GM18868 (cell line): ENCODE measurements at regions not wholly inside any gene's neighbourhood (a gene's known extent, or its start where the extent isn't known, plus 50 kb on each side); places are given as distances from the start of the nearest gene placed in this dataset.
"Not testable (repeated sequence)": the region's sequence is repeated elsewhere in the genome, so short reads cannot be mapped to it uniquely, and the experiment has no call there.

Experiments used
- ATAC-seq: cut with Tn5 transposase; IDR thresholded peaks from one replicate; pipeline ENCODE4 v1.9.1; 2021; ENCODE audit warnings: mild to moderate bottlenecking, moderate library complexity; ENCODE audit not compliant: unreplicated experiment

DNA sequence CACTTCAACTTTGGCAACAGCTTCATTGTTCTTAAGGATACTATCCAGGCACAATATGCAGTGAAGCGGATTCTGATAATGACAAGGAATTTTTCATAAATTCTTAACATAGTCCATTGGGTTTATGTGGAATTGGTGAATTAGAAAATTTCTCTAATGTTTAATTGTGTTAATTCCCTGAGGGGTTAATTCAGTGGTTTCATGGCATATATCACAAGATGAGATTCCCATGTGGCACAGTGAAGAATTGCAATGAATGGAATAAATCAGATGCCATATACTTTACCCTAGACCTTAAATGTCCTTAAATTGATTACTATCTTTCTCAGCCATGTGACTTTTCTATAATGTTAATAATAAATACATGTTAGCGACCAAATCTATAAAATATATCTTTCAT, 1244.1 kb downstream of the ROBO2 start:
- ATAC-seq, result no peak

DNA sequence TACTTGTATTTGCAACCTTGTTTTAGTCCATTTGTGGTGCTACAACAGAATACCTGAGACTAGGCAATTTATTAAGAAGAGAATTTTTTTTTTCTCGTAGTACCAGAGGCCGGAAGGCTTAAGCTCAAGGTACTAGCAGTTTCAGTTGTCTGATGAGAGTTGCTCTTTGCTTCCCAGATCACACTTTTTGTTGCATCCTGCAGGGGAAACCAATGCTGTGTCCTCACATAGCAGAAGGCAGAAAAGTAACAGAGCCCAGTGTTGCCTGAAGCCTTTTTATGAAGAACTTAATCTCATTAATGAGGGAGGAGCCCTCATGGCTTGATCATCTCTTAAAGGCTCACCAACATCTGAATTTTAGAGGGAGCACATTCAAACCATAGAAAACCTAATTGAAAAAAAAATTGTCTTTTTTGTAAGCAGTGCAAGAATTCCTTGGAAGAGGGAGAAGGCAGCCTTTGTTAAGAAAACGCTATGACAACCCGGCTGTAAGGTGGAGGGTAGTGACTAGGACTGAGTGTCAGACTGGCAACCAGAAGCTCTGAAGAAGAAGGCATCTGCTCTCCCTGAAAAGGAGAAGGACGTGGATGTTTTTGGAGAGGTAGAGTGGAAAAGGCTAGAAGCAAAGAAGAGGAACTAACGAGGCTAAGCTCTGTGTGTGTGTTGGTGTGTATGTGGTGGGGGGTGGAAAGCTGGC, 1245.3 kb downstream of the ROBO2 start:
- no peak for ATAC-seq

- no peak for ATAC-seq
Measured at GRCh38 chr3:78287085-78287484, 1247.2 kb downstream of the ROBO2 start.

GRCh38 chr3:78293284-78293683, 1253.4 kb downstream of the ROBO2 start:
- ATAC-seq, result no peak

- no peak for ATAC-seq
Measured at GRCh38 chr3:78304115-78304514, 1264.2 kb downstream of the ROBO2 start.

GRCh38 chr3:78312851-78313250, 1273.0 kb downstream of the ROBO2 start:
- no peak for ATAC-seq

- ATAC-seq, result no peak
Measured at GRCh38 chr3:78313332-78313731, 1273.4 kb downstream of the ROBO2 start.

- ATAC-seq, result no peak
Measured at GRCh38 chr3:78314327-78314726, 1274.4 kb downstream of the ROBO2 start.

- no peak for ATAC-seq
Measured at GRCh38 chr3:78317774-78318173, 1277.9 kb downstream of the ROBO2 start.

- no peak for ATAC-seq
Measured at GRCh38 chr3:78322780-78323179, 1282.9 kb downstream of the ROBO2 start.

GRCh38 chr3:78337801-78338211, 1297.9 kb downstream of the ROBO2 start:
- ATAC-seq, result no peak

- peak; percentile 98 for ATAC-seq
Measured at GRCh38 chr3:78338405-78338804, 1298.5 kb downstream of the ROBO2 start.

- ATAC-seq, result no peak
Measured at GRCh38 chr3:78343221-78343620, 1303.3 kb downstream of the ROBO2 start.

DNA sequence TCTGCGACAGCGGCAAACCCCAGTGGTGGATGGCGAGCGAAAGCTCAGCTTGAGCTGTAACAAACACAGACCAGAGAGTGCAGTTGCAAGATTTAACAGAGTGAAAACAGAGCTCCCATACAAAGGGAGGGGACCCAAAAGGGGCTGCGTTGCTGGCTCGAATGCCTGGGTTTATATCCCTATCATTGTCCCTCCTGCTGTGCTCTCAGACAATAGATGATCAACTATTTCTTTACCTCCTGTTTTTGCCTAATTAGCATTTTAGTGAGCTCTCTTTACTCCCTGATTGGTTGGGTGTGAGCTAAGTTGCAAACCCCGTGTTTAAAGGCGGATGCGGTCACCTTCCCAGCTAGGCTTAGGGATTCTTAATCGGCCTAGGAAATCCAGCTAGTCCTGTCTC, 1304.4 kb downstream of the ROBO2 start:
- ATAC-seq, result not testable (repeated sequence)

GRCh38 chr3:78344918-78345317, 1305.0 kb downstream of the ROBO2 start:
- no peak for ATAC-seq

DNA sequence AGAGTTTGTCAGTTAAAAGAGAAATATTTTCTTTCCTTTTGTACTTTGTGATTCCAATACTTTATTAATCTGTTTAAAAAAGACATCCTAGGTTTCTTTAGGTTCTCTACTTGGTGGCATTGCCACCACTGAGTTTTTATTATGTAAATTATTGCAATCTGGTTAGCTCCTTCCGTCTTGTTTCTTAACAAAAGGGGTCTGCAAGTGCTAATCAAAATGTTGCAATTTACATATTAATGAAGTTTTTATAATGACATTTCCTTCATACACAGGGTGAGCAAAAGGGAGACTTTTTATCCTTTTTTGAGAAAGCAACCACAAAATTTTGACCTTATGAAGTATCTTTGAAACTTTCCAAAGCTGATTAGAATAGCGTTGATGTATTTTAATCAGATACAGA, 1307.3 kb downstream of the ROBO2 start:
- no peak for ATAC-seq

GRCh38 chr3:78348664-78349063, 1308.8 kb downstream of the ROBO2 start:
- no peak for ATAC-seq

DNA sequence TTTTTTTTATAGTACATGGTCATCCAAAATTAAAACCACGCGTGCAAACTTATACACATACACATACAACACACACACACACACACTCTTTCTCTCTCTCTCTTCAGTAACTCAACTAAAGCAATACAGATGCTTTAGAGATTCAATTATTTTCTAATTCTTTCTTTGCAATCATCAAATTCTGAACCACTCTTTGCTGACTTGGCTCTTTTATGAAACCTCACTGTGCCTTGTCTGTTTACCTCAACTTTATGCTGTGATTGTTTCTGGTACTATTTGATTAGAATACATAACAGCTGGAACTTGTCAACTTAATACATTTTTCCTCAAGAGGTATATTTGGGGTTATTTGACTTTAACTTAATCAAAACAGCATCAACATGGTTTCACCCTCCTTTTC, 1309.7 kb downstream of the ROBO2 start:
- no peak for ATAC-seq

- no peak for ATAC-seq
Measured at GRCh38 chr3:78351334-78351733, 1311.4 kb downstream of the ROBO2 start.

DNA sequence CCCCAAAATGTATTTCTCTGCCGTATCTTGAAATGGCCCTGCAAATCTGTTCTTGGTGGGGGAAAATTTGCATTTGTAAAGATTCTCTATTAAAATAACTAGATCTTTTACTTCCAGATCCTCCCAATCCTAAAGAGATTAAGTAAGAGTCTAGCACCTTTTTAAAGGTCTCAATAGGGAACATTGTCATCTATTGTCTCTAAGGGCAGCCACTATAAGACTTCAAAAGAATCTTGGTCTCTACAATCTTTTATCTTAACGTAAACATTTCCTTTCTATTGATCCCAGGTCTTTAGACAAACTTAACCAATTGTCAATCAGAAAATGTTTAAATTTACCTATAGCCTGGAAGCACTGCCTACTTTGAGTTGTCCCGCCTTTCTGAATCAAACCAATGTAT, 1313.3 kb downstream of the ROBO2 start:
- ATAC-seq, result no peak

DNA sequence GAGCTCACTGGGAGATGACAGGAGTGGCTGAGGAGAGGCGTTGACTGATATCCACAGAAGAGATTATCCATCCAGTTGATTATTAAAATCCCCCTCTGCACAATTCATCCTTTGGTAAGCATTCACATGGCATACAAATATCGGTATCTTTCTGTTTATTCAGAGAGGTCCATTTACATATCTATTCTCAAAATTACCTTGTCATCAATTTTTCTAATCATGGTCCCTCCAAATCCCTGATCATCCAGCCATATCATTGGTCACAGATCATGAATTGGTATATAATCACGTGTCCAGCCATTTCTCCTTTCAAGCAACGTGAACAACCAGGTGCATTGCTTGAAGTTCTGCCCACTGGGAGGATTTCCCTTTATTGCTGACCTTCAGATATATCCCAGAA, 1321.0 kb downstream of the ROBO2 start:
- no peak for ATAC-seq

DNA sequence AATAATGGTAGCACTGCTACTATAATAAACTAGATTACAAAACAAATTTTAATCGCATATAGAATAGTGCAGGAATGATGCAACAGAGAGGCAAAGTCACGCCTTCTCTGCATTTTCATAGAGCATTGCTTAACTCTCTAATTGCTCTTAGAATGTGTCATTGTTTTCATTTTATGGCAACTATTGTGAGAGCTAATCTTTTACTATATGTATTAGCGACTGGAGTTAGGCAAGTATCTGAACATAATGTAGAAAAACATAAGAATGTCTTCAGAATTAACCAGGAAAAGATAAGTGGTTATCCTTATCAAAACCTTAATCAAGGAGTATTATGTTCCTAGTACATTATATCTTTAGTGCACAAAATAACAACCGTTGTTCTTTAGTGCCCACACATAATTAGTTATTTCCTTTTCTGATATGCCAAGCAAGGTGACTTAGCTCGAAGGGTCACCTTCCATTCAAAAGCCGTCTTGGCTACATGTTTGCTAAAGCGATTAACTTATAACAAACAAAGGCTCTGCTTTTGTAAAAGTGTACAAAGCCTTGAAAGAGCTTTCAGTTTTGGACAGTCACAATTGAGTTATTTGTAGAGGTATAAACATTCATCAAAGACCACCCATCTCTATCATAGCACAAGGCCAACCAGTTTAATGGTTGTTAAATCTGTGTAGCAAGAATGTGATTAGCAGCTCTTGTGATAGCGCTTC, 1328.9 kb downstream of the ROBO2 start:
- no peak for ATAC-seq

GRCh38 chr3:78390221-78390620, 1350.3 kb downstream of the ROBO2 start:
- no peak for ATAC-seq
